Renal cortex interstitium (tissue), 11 donors: ENCODE measurements at regions not wholly inside any gene's neighbourhood (a gene's known extent, or its start where the extent isn't known, plus 50 kb on each side); places are given as distances from the start of the nearest gene placed in this dataset.
"Not testable (repeated sequence)": the region's sequence is repeated elsewhere in the genome, so short reads cannot be mapped to it uniquely, and the experiment has no call there.

Source experiments
- DNase-seq, 11 donors: peaks; one replicate each; pipeline ENCODE4 v3.0.0-alpha.2; 2013; ENCODE audit warnings: low read depth in 9 of 11, low spot score in 4 of 11; ENCODE audit errors: extremely low read depth in 1 of 11

DNA sequence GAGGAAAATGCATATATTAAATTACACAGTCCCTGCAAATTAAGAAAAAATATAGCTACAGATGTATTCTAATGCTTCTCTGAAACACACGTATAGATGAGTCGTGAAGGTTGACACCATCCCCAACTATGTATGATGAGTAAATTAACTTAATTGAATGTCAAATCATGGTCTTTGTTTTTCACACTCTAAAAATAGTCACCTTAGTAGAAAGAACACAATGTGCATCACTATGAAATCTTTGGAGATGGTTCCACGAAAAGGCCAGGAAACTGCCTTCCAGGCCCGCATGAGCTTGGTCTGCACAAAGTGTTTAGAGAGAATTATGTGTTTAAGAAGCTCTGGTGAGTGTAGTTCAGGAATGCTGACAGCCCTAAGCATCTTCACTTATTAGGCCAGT, 313.4 kb upstream of the IL12A start:
- DNase-seq: no peak

DNA sequence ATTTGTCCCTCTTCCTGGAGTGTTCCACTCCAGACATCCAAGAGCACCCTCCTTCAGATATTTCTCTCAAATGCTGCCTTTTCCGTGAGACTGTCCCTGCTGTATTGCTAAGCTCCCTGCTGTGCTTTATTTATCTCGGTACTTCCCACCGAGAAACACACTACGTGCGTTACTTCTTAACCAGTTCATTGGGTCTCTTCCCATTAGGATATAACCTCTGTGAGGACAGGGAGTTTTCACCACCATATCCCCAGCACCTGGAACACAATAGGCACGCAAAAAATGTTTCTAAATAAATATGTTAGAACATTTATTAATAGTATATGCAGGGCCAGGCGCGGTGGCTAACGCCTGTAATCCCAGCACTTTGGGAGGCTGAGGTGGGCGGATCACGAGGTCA, 308.7 kb upstream of the IL12A start:
- DNase-seq: no peak

- DNase-seq: not testable (repeated sequence)
These were observed 306.9 kb upstream of the IL12A start for GRCh38 chr3:159681717-159682116.

- DNase-seq: no peak
These were observed 302.8 kb upstream of the IL12A start for GRCh38 chr3:159685801-159686200.

GRCh38 chr3:159693226-159693625, 295.4 kb upstream of the IL12A start:
- no peak for DNase-seq

GRCh38 chr3:159711560-159712333, 276.9 kb upstream of the IL12A start:
- DNase-seq: peak in 3 of 11 donors; percentile 15 to 35 (median 25)

DNA sequence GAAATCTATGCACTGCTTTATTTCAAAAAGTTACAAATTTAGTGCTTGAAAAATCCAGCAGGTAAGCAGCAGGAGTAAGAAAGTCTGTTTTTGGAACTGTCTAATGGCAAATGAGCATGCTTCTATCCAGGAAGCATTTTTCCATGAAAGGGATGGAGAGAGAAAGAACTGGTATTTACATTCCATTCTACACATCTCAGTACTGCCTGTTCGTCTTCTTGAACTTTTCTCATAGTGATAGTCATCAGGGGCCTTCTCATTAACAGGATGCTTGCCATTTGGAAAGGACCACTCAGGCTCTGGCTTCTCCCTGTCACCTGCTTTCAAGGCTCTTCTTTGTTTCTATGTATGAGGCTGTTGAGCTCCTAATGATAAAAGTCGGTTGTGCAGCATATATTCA, 267.3 kb upstream of the IL12A start:
- DNase-seq: no peak

DNA sequence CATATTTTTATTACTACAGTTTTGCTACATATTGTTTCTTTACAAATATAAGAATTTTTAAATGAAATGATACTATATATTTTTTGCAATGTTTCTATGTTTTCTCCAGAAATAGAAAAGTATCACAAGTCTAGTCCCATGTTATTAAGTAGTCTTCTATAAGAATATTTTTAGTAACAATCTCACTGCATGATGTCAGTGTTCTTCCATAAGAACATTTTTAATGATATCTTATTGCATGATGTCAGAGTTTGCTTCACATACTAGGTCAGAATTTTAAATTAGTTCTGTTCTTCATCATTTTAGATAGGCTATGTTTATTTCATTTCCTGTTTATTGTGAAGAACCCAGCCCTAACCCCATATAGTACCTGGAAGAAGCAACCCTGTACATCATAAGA, 265.3 kb upstream of the IL12A start:
- DNase-seq: no peak

- no peak for DNase-seq
These were observed 264.0 kb upstream of the IL12A start for GRCh38 chr3:159724627-159725026.

- DNase-seq: no peak
These were observed 262.2 kb upstream of the IL12A start for GRCh38 chr3:159726231-159726964.

DNA sequence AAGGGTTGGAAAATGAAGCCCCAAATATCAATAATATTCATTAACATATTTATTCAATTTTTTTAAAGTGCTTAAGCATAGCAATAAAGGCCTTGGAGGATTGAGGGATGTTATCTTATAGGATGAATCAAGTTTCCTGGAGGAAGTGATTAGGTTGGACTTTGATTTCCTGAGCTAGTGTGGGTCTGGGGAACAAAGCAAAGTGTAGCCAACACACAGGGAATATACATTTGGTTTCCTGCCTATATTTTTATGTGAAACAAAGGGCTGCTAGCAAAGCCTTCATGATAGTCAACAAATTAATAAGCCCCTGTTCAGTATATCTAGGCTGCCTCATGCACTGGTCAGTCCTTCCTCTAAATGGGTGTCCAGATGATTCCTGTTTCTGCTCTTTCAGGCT, 261.1 kb upstream of the IL12A start:
- DNase-seq: no peak

- DNase-seq: no peak
These were observed 257.4 kb upstream of the IL12A start for GRCh38 chr3:159731254-159731653.

- DNase-seq: peak in 1 of 11 donors; percentile 22
These were observed 256.2 kb upstream of the IL12A start for GRCh38 chr3:159732172-159733111.

DNA sequence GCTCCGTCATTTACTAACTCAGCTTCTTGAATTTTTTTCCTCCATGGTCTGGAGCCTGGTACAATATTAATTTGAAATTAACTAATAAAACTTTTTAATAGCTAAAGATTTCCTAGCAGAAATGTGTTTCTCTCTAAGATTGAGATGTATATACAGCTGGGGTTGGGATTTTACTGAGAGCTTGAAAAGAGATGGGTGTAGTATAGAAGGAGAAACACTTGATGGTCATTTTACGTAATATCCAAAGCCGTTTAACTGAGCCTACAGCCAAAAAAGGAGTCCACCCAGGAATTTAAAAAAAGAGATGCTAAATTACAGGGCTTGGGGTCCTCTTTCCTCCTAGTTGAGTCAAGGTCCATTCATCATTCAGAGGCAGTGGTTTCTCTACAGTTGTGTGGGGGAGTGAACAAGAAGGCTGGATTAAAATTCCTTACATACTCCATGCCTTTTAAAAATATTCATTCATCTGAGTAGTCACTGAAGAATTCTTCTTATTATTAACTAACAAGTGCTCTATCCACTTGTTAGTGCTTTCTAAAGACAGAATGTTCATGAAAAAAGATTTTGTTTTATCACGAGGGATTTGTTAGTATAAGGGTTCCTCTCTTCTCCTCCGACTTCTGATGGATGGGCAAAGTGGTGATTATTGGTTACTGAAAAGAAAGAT, 255.3 kb upstream of the IL12A start:
- DNase-seq: peak in 1 of 11 donors; percentile 55

- DNase-seq: no peak
These were observed 254.0 kb upstream of the IL12A start for GRCh38 chr3:159734681-159735080.

GRCh38 chr3:159739166-159739565, 249.5 kb upstream of the IL12A start:
- DNase-seq: no peak

DNA sequence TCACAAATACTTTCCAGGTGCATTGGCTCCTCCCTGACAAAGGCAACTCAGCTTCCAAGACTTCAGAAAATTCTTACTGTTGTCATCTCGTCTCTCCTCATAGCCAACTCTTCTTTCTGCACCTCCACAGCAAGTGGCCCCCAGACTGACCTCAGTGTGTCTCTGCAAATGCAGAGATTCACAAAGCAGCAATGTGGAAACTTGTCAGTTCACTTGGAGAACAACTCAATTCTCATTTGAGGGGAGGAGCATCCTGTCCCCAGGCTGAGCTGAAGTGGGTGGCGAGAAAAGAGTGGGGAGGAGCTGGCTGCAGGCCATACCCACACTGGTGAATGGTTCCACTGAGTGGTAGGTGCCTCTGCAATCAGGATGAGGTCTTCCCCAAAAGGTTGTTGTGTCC, 248.7 kb upstream of the IL12A start:
- no peak for DNase-seq

GRCh38 chr3:159741281-159741680, 247.4 kb upstream of the IL12A start:
- no peak for DNase-seq

DNA sequence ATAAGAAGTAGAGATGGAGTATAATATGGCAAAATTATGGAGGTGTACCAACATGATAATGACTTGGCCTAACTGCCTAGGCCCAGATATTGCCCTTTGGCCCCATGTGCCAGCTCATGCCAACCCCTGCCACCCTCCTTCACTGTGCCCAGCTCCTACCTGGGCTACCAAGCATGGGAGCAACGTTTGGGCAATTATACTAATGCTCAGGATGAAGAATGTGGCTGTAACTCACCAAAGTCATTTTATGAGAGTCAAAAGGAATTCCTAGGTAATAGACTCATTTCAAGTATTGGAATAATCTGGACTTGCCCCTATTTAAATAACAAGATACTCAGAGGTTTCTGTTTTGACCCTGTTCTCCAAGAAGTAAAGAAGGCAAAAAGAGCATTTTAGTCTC, 240.2 kb upstream of the IL12A start:
- no peak for DNase-seq
